PC-3 (cell line): ENCODE measurements at regions not wholly inside any gene's neighbourhood (a gene's known extent, or its start where the extent isn't known, plus 50 kb on each side); places are given as distances from the start of the nearest gene placed in this dataset.
"Not testable (repeated sequence)": the region's sequence is repeated elsewhere in the genome, so short reads cannot be mapped to it uniquely, and the experiment has no call there.

Source experiments
- ATAC-seq: fragments of 200-7000 bp; cut with Tn5 transposase; 2 replicates; pipeline ENCODE4 v1.9.1; 2020; ENCODE audit warnings: mild to moderate bottlenecking, moderate library complexity
- BruUV-seq: library from RNA; stranded (reverse); fragments of 400-500 nt; replicated peaks from 2 replicates; lab custom pipeline; 2021; lab: Mats Ljungman, UMichigan
- CTCF ChIA-PET: fragments of 300-600 bp; sonication (Branson Sonifier 250); formaldehyde crosslinking; loops from one replicate; lab custom pipeline; 2022; ENCODE audit warnings: antibody characterized with exemption; lab: Charles Lee
- POLR2A ChIA-PET: fragments of 300-600 bp; sonication (Branson Sonifier 250); formaldehyde crosslinking; loops from one replicate; lab custom pipeline; 2022; ENCODE audit warnings: antibody characterized with exemption; ENCODE audit not compliant: unreplicated experiment; lab: Charles Lee
- DNase-seq: peaks from one replicate; pipeline ENCODE4 v3.0.0-alpha.2; 2015
- H2AFZ ChIP-seq: fragments of 300-600 bp; sonication (generic); 2 replicates; pipeline ENCODE4 v1.6.0; 2016; ENCODE audit warnings: antibody characterized with exemption, low read length
- H3F3A ChIP-seq: fragments of 300-600 bp; sonication (generic); one replicate; pipeline ENCODE4 v1.6.0; 2017; ENCODE audit warnings: antibody characterized with exemption, low read length, control low read depth, mild to moderate bottlenecking; ENCODE audit not compliant: unreplicated experiment
- H3K27ac ChIP-seq: fragments of 300-600 bp; sonication (generic); 2 replicates; pipeline ENCODE4 v1.5.1; 2016; ENCODE audit warnings: mild to moderate bottlenecking, low read length
- H3K27me3 ChIP-seq: fragments of 300-600 bp; sonication (generic); 2 replicates; pipeline ENCODE4 v1.6.1; 2016; ENCODE audit warnings: low read length, mixed read lengths
- H3K36me3 ChIP-seq: fragments of 300-600 bp; sonication (generic); 2 replicates; pipeline ENCODE4 v1.6.1; 2016; ENCODE audit warnings: low read depth, mixed run types, low read length, mixed read lengths
- H3K4me1 ChIP-seq: fragments of 300-600 bp; sonication (generic); 2 replicates; pipeline ENCODE4 v1.5.1; 2016; ENCODE audit warnings: low read length; ENCODE audit not compliant: insufficient read depth
- H3K4me2 ChIP-seq: fragments of 300-600 bp; sonication (generic); 2 replicates; pipeline ENCODE4 v1.6.0; 2016; ENCODE audit warnings: low read length
- H3K4me3 ChIP-seq: fragments of 300-600 bp; sonication (generic); 2 replicates; pipeline ENCODE4 v1.5.1; 2016; ENCODE audit warnings: mild to moderate bottlenecking, low read length, mixed read lengths
- H3K79me2 ChIP-seq: fragments of 300-600 bp; sonication (generic); 2 replicates; pipeline ENCODE4 v1.6.1; 2017; ENCODE audit warnings: low read length, mixed read lengths
- H3K9ac ChIP-seq: fragments of 300-600 bp; sonication (generic); 2 replicates; pipeline ENCODE4 v1.6.0; 2016; ENCODE audit warnings: mild to moderate bottlenecking, low read length
- H3K9me2 ChIP-seq: fragments of 300-600 bp; sonication (generic); replicated peaks from 2 replicates; pipeline ENCODE4 v1.6.1; 2016; ENCODE audit warnings: mixed run types, low read length, mixed read lengths
- H3K9me3 ChIP-seq: fragments of 300-600 bp; sonication (generic); 2 replicates; pipeline ENCODE4 v1.6.1; 2016; ENCODE audit warnings: low read length, mixed read lengths
- H4K20me1 ChIP-seq: fragments of 300-600 bp; sonication (generic); 2 replicates; pipeline ENCODE4 v1.6.1; 2016; ENCODE audit warnings: low read length, mixed read lengths
- EZH2 ChIP-seq: fragments of 300-600 bp; sonication (generic); IDR thresholded peaks from one replicate; pipeline ENCODE4 v1.6.1; 2017; ENCODE audit warnings: antibody characterized with exemption, mild to moderate bottlenecking, low read length; ENCODE audit not compliant: unreplicated experiment
- EZH2phosphoT487 ChIP-seq: fragments of 300-600 bp; sonication (generic); IDR thresholded peaks from 2 replicates; pipeline ENCODE4 v1.6.1; 2018; ENCODE audit warnings: mild to moderate bottlenecking, antibody characterized with exemption, low read length, borderline replicate concordance
- intact Hi-C: fragments of 100-400 bp; cut with micrococcal nuclease; formaldehyde crosslinking; loops from 2 replicates; pipeline ENCODE4 v1.9.0; 2023
- TF ChIP-seq, protein P1 (sequence below): fragments of 300-600 bp; sonication (generic); conservative IDR thresholded peaks from 2 replicates; pipeline ENCODE4 v1.5.1; 2017; ENCODE audit warnings: antibody characterized with exemption, low read depth, mild to moderate bottlenecking, low read length

- no peaks in the 10 kb centered on the region for H3K4me1 ChIP-seq
- TF ChIP-seq, protein P1, sequence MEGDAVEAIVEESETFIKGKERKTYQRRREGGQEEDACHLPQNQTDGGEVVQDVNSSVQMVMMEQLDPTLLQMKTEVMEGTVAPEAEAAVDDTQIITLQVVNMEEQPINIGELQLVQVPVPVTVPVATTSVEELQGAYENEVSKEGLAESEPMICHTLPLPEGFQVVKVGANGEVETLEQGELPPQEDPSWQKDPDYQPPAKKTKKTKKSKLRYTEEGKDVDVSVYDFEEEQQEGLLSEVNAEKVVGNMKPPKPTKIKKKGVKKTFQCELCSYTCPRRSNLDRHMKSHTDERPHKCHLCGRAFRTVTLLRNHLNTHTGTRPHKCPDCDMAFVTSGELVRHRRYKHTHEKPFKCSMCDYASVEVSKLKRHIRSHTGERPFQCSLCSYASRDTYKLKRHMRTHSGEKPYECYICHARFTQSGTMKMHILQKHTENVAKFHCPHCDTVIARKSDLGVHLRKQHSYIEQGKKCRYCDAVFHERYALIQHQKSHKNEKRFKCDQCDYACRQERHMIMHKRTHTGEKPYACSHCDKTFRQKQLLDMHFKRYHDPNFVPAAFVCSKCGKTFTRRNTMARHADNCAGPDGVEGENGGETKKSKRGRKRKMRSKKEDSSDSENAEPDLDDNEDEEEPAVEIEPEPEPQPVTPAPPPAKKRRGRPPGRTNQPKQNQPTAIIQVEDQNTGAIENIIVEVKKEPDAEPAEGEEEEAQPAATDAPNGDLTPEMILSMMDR = no peak
- TF ChIP-seq EZH2 (no peak), EZH2phosphoT487 (no peak)
- no peaks in the 10 kb centered on the region for H3K9me3 ChIP-seq
- intact Hi-C loops = no loop called here
- H3K9ac ChIP-seq = no peak overlapping the region
- H3K79me2 ChIP-seq = no peaks in the 10 kb centered on the region
- ChIA-PET POLR2A (no interaction called here), CTCF (no interaction called here)
- no peaks in the 10 kb centered on the region for H3K9me2 ChIP-seq
- H3K36me3 ChIP-seq = no peaks in the 10 kb centered on the region
- no peaks in the 10 kb centered on the region for H4K20me1 ChIP-seq
- no peak overlapping the region for H2AFZ ChIP-seq
- no peak for DNase-seq
- H3K4me3 ChIP-seq = no peak overlapping the region
- H3K27ac ChIP-seq = no peak overlapping the region
- no TSS peak for BruUV-seq
- ATAC-seq = no peak
- H3K4me2 ChIP-seq = no peak overlapping the region
- no peaks in the 10 kb centered on the region for H3F3A ChIP-seq
- no peaks in the 10 kb centered on the region for H3K27me3 ChIP-seq
These were observed 769.1 kb upstream of the CDH8 start for GRCh38 chr16:62805221-62805857.

DNA sequence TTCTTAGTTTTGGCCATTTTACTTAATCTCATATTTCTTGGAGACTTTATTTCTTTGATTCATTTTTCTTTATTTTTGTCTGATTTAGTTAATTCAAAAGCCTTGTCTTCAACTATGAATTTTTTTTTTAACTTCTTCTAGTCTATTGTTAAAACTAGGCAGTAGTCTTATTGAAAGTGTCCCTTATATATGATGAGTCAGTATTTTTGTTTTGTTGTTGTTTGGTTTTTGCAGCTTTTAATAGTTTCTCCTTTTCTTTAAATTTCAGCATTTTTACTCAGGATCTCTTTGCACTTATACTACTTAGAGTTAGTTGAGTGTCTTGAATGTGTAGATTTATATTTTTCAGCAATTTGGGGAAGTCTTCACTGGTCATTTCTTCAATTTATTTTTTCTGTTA lies 758.5 kb upstream of the CDH8 start:
- TF ChIP-seq, protein P1 = no peak
- TF ChIP-seq EZH2phosphoT487 (no peak), EZH2 (no peak)
- Histone ChIP-seq H3K36me3 (no peaks in the 10 kb centered on the region), H2AFZ (no peak overlapping the region), H3K9me2 (no peaks in the 10 kb centered on the region), H3K4me3 (no peak overlapping the region), H3K27me3 (no peaks in the 10 kb centered on the region), H3K4me1 (no peaks in the 10 kb centered on the region), H3K79me2 (no peaks in the 10 kb centered on the region), H3K9ac (no peak overlapping the region), H3K9me3 (no peaks in the 10 kb centered on the region), H3K4me2 (no peak overlapping the region), H3K27ac (no peak overlapping the region), H3F3A (no peaks in the 10 kb centered on the region), H4K20me1 (no peaks in the 10 kb centered on the region)
- ATAC-seq = no peak
- no TSS peak for BruUV-seq
- intact Hi-C loops = no loop called here
- CTCF ChIA-PET = no interaction called here
- DNase-seq = no peak
- POLR2A ChIA-PET = no interaction called here

DNA sequence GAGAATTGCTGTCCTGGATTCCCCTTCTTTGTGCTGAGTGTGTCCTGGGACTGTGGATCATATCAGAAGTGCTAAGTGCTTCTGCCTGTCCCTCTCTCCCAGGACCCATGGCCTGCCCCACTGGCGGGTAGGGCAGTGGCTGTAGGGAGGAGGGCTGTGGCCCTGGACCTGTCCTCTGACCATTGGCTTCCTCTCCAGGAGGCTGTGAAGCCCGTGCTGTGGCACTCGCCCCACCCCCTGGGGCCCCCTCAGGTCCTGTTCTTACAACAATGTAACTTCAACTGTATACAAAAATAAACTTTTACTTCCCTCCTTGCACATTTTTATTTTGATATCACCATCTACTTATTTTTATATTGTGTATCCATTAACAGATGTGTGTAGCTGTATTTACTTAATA lies 743.8 kb upstream of the CDH8 start:
- ATAC-seq, H3K36me3 ChIP-seq, H4K20me1 ChIP-seq, H3K4me3 ChIP-seq, intact Hi-C loops, H3K27me3 ChIP-seq, POLR2A ChIA-PET, H3K9ac ChIP-seq, H3K4me2 ChIP-seq, H3F3A ChIP-seq, H3K9me2 ChIP-seq, H3K4me1 ChIP-seq, H3K79me2 ChIP-seq, H2AFZ ChIP-seq, H3K9me3 ChIP-seq, CTCF ChIA-PET, H3K27ac ChIP-seq, BruUV-seq, DNase-seq: not testable (repeated sequence)
